Fibroblast of skin of abdomen (primary cell): ENCODE measurements at regions not wholly inside any gene's neighbourhood (a gene's known extent, or its start where the extent isn't known, plus 50 kb on each side); places are given as distances from the start of the nearest gene placed in this dataset.
"Not testable (repeated sequence)": the region's sequence is repeated elsewhere in the genome, so short reads cannot be mapped to it uniquely, and the experiment has no call there.

Experiments
- DNase-seq: peaks from one replicate; pipeline ENCODE4 v3.0.0-alpha.2; 2013

DNA sequence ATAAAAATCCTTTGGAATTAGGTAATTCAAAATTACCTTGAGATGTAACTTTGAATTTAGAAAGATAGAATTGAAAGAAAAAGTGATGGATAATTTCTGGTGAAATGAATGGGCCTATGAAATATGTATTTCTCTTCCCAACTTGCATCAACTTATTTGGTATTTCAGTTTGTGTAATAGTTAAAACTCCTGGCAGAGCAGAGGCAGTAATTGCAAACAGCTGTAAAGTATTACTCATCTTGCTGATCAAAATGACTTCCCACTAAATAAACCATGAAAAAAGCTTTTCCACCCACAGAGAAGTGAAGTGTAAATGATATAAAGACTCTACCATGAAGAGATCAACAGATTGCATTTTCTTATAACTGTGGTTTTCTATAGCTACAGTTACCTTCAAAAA, 201.0 kb downstream of the POTED start:
- not testable (repeated sequence) for DNase-seq

GRCh38 chr21:13806444-13806843, 196.9 kb downstream of the POTED start:
- DNase-seq = not testable (repeated sequence)

GRCh38 chr21:13802757-13803156, 193.2 kb downstream of the POTED start:
- DNase-seq = not testable (repeated sequence)
